HCT116 (cell line): ENCODE measurements at regions not wholly inside any gene's neighbourhood (a gene's known extent, or its start where the extent isn't known, plus 50 kb on each side); places are given as distances from the start of the nearest gene placed in this dataset.

Experiments
- ATAC-seq: fragments of 200-7000 bp; cut with Tn5 transposase; 2 replicates; pipeline ENCODE4 v1.9.1; 2020; ENCODE audit warnings: mild to moderate bottlenecking, moderate library complexity
- BruUV-seq: library from RNA; stranded (reverse); fragments of 400-500 nt; replicated peaks from 2 replicates; lab custom pipeline; 2021; lab: Mats Ljungman, UMichigan
- CTCF ChIA-PET: fragments of 300-600 bp; sonication (Branson Sonifier 250); formaldehyde crosslinking; loops from one replicate; lab custom pipeline; 2021; ENCODE audit warnings: antibody characterized with exemption; lab: Charles Lee
- POLR2A ChIA-PET: fragments of 300-600, 350-600 bp; sonication (Branson Sonifier 250); formaldehyde crosslinking; loops from one replicate; lab custom pipeline; 2021; ENCODE audit warnings: antibody characterized with exemption; lab: Charles Lee
- RAD21 ChIA-PET, 2 experiments: fragments of 300-600 bp; sonication (Branson Sonifier 250); formaldehyde crosslinking; loops; one replicate each; lab custom pipeline; 2023; ENCODE audit warnings: low total read pairs in 2 of 2; ENCODE audit not compliant: uncharacterized antibody in 2 of 2, unreplicated experiment in 2 of 2, low non-redundant PET in 1 of 2; lab: Charles Lee
- DNase-seq: peaks from one replicate; pipeline ENCODE4 v3.0.0-alpha.2; 2010; ENCODE audit warnings: low read depth, low spot score
- H2AFZ ChIP-seq: fragments of 200-600 bp; shearing (Covaris generic), sonication (generic); 2 replicates; pipeline ENCODE4 v1.6.1; 2017; ENCODE audit warnings: low read depth, mixed run types, mixed read lengths, antibody characterized with exemption, low read length; ENCODE audit not compliant: poor library complexity, severe bottlenecking
- H3K27ac ChIP-seq: 2 replicates; pipeline ENCODE4 v1.5.1; 2012; ENCODE audit warnings: low read depth, low read length
- H3K27me3 ChIP-seq: fragments of 200-600 bp; sonication (generic); 2 replicates; pipeline ENCODE4 v1.6.1; 2016; ENCODE audit warnings: mixed run types, low read length, mixed read lengths; ENCODE audit not compliant: insufficient read depth
- H3K36me3 ChIP-seq, 2 experiments: fragments of 200-500 bp in 1 of 2; fragments of 200-600 bp in 1 of 2; sonication (Bioruptor generic) in 1 of 2; sonication (generic) in 1 of 2; 2 replicates each; pipeline versions ENCODE4 v1.5.1 to v1.6.1; 2014 to 2016; ENCODE audit warnings: low read length in 2 of 2, inconsistent platforms in 1 of 2, mixed read lengths in 1 of 2, mixed run types in 1 of 2; ENCODE audit not compliant: insufficient read depth in 2 of 2, control insufficient read depth in 1 of 2
- H3K4me1 ChIP-seq, 2 experiments: fragments of 200-600 bp in 1 of 2; sonication (generic) in 1 of 2; 2 replicates each; pipeline versions ENCODE4 v1.5.1 to v1.6.1; 2012 to 2017; ENCODE audit warnings: low read length in 2 of 2, inconsistent platforms in 1 of 2, mild to moderate bottlenecking in 1 of 2, mixed read lengths in 1 of 2, mixed run types in 1 of 2, moderate library complexity in 1 of 2; ENCODE audit not compliant: insufficient read depth in 2 of 2, control insufficient read depth in 1 of 2
- H3K4me2 ChIP-seq: fragments of 200-600 bp; sonication (generic); 2 replicates; pipeline ENCODE4 v1.6.1; 2017; ENCODE audit warnings: mixed run types, low read length, mixed read lengths
- H3K4me3 ChIP-seq, 2 experiments: fragments of 200-600 bp in 1 of 2; sonication (generic) in 1 of 2; replicated peaks in 1 of 2; 2 replicates each; pipeline ENCODE4 v1.5.1; 2011 to 2016; ENCODE audit warnings: low read length in 2 of 2, control low read depth in 1 of 2, low read depth in 1 of 2, mild to moderate bottlenecking in 1 of 2, mixed read lengths in 1 of 2, mixed run types in 1 of 2
- H3K79me2 ChIP-seq: fragments of 200-600 bp; sonication (generic); 2 replicates; pipeline ENCODE4 v1.6.1; 2017; ENCODE audit warnings: mild to moderate bottlenecking, mixed run types, low read length, moderate library complexity, mixed read lengths; ENCODE audit not compliant: insufficient read depth
- H3K9ac ChIP-seq: fragments of 200-600 bp; sonication (generic); 2 replicates; pipeline ENCODE4 v1.6.1; 2016; ENCODE audit warnings: low read length, mixed read lengths
- H3K9me2 ChIP-seq: fragments of 200-600 bp; sonication (generic), shearing (Covaris generic); 2 replicates; pipeline ENCODE4 v1.6.1; 2017; ENCODE audit warnings: mixed run types, mild to moderate bottlenecking, moderate library complexity; ENCODE audit not compliant: insufficient read depth
- H3K9me3 ChIP-seq, 2 experiments: fragments of 200-500 bp in 1 of 2; fragments of 200-600 bp in 1 of 2; sonication (Bioruptor generic) in 1 of 2; sonication (generic) in 1 of 2; 2 replicates each; pipeline ENCODE4 v1.6.1; 2014 to 2017; ENCODE audit warnings: low read length in 2 of 2, mixed read lengths in 2 of 2, inconsistent platforms in 1 of 2, low read depth in 1 of 2, mild to moderate bottlenecking in 1 of 2, mixed run types in 1 of 2, moderate library complexity in 1 of 2; ENCODE audit not compliant: control insufficient read depth in 1 of 2, insufficient read depth in 1 of 2
- H4K20me1 ChIP-seq: fragments of 200-600 bp; sonication (generic), shearing (Covaris generic); 2 replicates; pipeline ENCODE4 v1.6.1; 2017; ENCODE audit warnings: mixed run types, mild to moderate bottlenecking, moderate library complexity; ENCODE audit not compliant: insufficient read depth
- CBX3 ChIP-seq: IDR thresholded peaks from 2 replicates; pipeline ENCODE4 v1.6.1; 2012; ENCODE audit warnings: low read depth
- CEBPB ChIP-seq: IDR thresholded peaks from 2 replicates; pipeline ENCODE4 v1.6.1; 2012; ENCODE audit warnings: low read depth
- ELF1 ChIP-seq: IDR thresholded peaks from 2 replicates; pipeline ENCODE4 v1.6.1; 2012; ENCODE audit warnings: low read depth, borderline replicate concordance
- FOSL1 ChIP-seq: IDR thresholded peaks from 2 replicates; pipeline ENCODE4 v1.6.1; 2012; ENCODE audit warnings: low read depth
- JUND ChIP-seq: IDR thresholded peaks from 2 replicates; pipeline ENCODE4 v1.6.1; 2012
- POLR2AphosphoS5 ChIP-seq: IDR thresholded peaks from 2 replicates; pipeline ENCODE4 v1.6.1; 2011; ENCODE audit warnings: mild to moderate bottlenecking, low read depth, low read length, moderate library complexity
- RAD21 ChIP-seq: IDR thresholded peaks from 2 replicates; pipeline ENCODE4 v1.6.1; 2012; ENCODE audit warnings: low read depth, mild to moderate bottlenecking
- SIN3A ChIP-seq: IDR thresholded peaks from 2 replicates; pipeline ENCODE4 v1.6.1; 2012; ENCODE audit warnings: low read depth
- SP1 ChIP-seq: IDR thresholded peaks from 2 replicates; pipeline ENCODE4 v1.6.1; 2012; ENCODE audit warnings: low read depth
- SRF ChIP-seq: IDR thresholded peaks from 2 replicates; pipeline ENCODE4 v1.6.1; 2012; ENCODE audit warnings: low read depth
- TCF7L2 ChIP-seq: IDR thresholded peaks from 2 replicates; pipeline ENCODE4 v1.7.0; 2011; ENCODE audit warnings: borderline replicate concordance, inconsistent platforms; ENCODE audit not compliant: insufficient read depth, insufficient read length; ENCODE audit errors: extremely low read depth
- ZFX ChIP-seq: fragments of 450-650 bp; IDR thresholded peaks from 2 replicates; pipeline ENCODE4 v1.6.1; 2017
- ZNF274 ChIP-seq: fragments of 200-500 bp; sonication (Bioruptor generic); IDR thresholded peaks from 2 replicates; pipeline ENCODE4 v1.6.1; 2014; ENCODE audit warnings: mild to moderate bottlenecking, low read depth, low read length, inconsistent platforms
- intact Hi-C: fragments of 100-400 bp; cut with micrococcal nuclease; formaldehyde crosslinking; loops from 2 replicates; pipeline ENCODE4 v1.10.0; 2022
- TF ChIP-seq, protein P1 (sequence below), 3 experiments: fragments of 200-600 bp in 1 of 3; sonication (generic) in 1 of 3; IDR thresholded peaks in 2 of 3; conservative IDR thresholded peaks in 1 of 3; 2 replicates each; pipeline ENCODE4 v1.5.1; 2012 to 2017; ENCODE audit warnings: low read depth in 2 of 3, low read length in 2 of 3, antibody characterized with exemption in 1 of 3, borderline replicate concordance in 1 of 3, control low read depth in 1 of 3, mild to moderate bottlenecking in 1 of 3, mixed read lengths in 1 of 3, mixed run types in 1 of 3, moderate library complexity in 1 of 3; ENCODE audit not compliant: insufficient read depth in 1 of 3
- TF ChIP-seq, protein P2 (sequence below): IDR thresholded peaks from 2 replicates; pipeline ENCODE4 v1.6.1; 2012
- TF ChIP-seq, protein P3 (sequence below): IDR thresholded peaks from 2 replicates; pipeline ENCODE4 v1.6.1; 2011; ENCODE audit warnings: mild to moderate bottlenecking, low read length, moderate library complexity; ENCODE audit not compliant: insufficient replicate concordance; ENCODE audit errors: extremely low read depth
- TF ChIP-seq, protein P4 (sequence below): IDR thresholded peaks from 2 replicates; pipeline ENCODE4 v1.6.1; 2012
- TF ChIP-seq, protein P5 (sequence below): IDR thresholded peaks from 2 replicates; pipeline ENCODE4 v1.6.1; 2012; ENCODE audit warnings: low read depth

DNA sequence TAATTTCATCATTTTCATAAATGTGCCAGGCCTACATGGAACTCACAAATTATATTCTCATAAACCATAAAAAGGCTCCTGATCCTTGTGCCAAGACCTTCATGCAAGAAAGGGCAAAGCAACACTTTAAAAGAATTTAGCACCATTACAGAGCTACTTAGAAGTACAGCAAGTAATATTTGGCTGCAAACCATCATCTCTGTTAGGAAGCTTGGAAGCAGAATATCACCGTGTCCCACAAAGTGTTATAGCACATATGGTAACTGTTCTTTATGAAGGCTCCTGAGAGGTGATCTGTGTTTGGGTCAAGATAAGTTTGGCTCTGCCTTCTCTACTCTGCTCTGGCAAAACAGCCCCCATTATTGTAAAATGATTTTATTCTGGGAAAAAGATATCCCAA is 59.7 kb upstream of the KCNJ3 start:
- DNase-seq (no peak), ATAC-seq (no peak)
- CTCF ChIA-PET = no interaction called here
- intact Hi-C loops = no loop called here
- Histone ChIP-seq H3K4me3 (no peak overlapping the region), H3K4me2 (no peak overlapping the region), H4K20me1 (no peaks in the 10 kb centered on the region), H3K79me2 (no peaks in the 10 kb centered on the region), H3K9me2 (no peaks in the 10 kb centered on the region), H2AFZ (no peak overlapping the region), H3K9ac (no peak overlapping the region), H3K4me1 (no peaks in the 10 kb centered on the region), H3K9me3 (no peaks in the 10 kb centered on the region), H3K36me3 (no peaks in the 10 kb centered on the region), H3K27me3 (no peaks in the 10 kb centered on the region), H3K27ac (no peak overlapping the region)
- no TSS peak for BruUV-seq
- POLR2A ChIA-PET = no interaction called here
- no peak for TF ChIP-seq CBX3
- no peak for TF ChIP-seq SP1
- TF ChIP-seq CEBPB = no peak
- TF ChIP-seq, protein P1, sequence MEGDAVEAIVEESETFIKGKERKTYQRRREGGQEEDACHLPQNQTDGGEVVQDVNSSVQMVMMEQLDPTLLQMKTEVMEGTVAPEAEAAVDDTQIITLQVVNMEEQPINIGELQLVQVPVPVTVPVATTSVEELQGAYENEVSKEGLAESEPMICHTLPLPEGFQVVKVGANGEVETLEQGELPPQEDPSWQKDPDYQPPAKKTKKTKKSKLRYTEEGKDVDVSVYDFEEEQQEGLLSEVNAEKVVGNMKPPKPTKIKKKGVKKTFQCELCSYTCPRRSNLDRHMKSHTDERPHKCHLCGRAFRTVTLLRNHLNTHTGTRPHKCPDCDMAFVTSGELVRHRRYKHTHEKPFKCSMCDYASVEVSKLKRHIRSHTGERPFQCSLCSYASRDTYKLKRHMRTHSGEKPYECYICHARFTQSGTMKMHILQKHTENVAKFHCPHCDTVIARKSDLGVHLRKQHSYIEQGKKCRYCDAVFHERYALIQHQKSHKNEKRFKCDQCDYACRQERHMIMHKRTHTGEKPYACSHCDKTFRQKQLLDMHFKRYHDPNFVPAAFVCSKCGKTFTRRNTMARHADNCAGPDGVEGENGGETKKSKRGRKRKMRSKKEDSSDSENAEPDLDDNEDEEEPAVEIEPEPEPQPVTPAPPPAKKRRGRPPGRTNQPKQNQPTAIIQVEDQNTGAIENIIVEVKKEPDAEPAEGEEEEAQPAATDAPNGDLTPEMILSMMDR (IDR thresholded peaks at IDR 0.05 in 2 of 3, conservative IDR thresholded peaks at IDR 0.05 in 1 of 3; ENCODE audit: borderline replicate concordance in 1 of 3, insufficient read depth in 1 of 3, low read depth in 2 of 3, low read length in 2 of 3) = no peak
- TF ChIP-seq SIN3A = no peak
- TF ChIP-seq ZFX = no peak
- TF ChIP-seq ELF1 = no peak
- TF ChIP-seq POLR2AphosphoS5 = no peak
- no peak for TF ChIP-seq JUND
- TF ChIP-seq, protein P2, sequence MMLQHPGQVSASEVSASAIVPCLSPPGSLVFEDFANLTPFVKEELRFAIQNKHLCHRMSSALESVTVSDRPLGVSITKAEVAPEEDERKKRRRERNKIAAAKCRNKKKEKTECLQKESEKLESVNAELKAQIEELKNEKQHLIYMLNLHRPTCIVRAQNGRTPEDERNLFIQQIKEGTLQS = no peak
- TF ChIP-seq, protein P3, sequence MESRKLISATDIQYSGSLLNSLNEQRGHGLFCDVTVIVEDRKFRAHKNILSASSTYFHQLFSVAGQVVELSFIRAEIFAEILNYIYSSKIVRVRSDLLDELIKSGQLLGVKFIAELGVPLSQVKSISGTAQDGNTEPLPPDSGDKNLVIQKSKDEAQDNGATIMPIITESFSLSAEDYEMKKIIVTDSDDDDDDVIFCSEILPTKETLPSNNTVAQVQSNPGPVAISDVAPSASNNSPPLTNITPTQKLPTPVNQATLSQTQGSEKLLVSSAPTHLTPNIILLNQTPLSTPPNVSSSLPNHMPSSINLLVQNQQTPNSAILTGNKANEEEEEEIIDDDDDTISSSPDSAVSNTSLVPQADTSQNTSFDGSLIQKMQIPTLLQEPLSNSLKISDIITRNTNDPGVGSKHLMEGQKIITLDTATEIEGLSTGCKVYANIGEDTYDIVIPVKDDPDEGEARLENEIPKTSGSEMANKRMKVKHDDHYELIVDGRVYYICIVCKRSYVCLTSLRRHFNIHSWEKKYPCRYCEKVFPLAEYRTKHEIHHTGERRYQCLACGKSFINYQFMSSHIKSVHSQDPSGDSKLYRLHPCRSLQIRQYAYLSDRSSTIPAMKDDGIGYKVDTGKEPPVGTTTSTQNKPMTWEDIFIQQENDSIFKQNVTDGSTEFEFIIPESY = no peak
- TF ChIP-seq ZNF274 = no peak
- TF ChIP-seq RAD21 = no peak
- TF ChIP-seq TCF7L2 = no peak
- TF ChIP-seq FOSL1 = no peak
- TF ChIP-seq, protein P4, sequence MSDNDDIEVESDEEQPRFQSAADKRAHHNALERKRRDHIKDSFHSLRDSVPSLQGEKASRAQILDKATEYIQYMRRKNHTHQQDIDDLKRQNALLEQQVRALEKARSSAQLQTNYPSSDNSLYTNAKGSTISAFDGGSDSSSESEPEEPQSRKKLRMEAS = no peak
- TF ChIP-seq, protein P5, sequence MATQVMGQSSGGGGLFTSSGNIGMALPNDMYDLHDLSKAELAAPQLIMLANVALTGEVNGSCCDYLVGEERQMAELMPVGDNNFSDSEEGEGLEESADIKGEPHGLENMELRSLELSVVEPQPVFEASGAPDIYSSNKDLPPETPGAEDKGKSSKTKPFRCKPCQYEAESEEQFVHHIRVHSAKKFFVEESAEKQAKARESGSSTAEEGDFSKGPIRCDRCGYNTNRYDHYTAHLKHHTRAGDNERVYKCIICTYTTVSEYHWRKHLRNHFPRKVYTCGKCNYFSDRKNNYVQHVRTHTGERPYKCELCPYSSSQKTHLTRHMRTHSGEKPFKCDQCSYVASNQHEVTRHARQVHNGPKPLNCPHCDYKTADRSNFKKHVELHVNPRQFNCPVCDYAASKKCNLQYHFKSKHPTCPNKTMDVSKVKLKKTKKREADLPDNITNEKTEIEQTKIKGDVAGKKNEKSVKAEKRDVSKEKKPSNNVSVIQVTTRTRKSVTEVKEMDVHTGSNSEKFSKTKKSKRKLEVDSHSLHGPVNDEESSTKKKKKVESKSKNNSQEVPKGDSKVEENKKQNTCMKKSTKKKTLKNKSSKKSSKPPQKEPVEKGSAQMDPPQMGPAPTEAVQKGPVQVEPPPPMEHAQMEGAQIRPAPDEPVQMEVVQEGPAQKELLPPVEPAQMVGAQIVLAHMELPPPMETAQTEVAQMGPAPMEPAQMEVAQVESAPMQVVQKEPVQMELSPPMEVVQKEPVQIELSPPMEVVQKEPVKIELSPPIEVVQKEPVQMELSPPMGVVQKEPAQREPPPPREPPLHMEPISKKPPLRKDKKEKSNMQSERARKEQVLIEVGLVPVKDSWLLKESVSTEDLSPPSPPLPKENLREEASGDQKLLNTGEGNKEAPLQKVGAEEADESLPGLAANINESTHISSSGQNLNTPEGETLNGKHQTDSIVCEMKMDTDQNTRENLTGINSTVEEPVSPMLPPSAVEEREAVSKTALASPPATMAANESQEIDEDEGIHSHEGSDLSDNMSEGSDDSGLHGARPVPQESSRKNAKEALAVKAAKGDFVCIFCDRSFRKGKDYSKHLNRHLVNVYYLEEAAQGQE = no peak
- TF ChIP-seq SRF = no peak
- RAD21 ChIA-PET = no interaction called here
